ENCODE measurements at regions not wholly inside any gene's neighbourhood (a gene's known extent, or its start where the extent isn't known, plus 50 kb on each side); places are given as distances from the start of the nearest gene placed in this dataset.
"Not testable (repeated sequence)": the region's sequence is repeated elsewhere in the genome, so short reads cannot be mapped to it uniquely, and the experiment has no call there.

DNA sequence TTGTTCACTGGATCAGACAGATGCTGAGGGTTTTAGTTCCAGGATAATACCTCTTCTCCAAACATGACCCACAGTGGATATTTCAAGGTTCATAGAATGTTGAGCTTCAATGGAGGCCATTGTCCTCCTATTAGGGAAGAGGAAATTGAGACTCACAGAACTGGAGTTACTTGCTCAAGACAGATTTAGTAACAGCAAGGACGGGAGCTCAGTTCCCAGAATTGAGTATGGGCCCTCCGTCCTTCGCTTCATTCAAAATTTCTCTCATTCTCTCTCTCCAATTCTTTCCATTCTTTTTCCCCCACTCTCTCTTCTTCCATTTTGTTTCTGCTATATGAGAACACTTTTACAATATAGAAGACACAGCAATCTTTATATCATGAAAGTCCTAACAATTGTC is 94.0 kb downstream of the DNAJB9 start:
- TF ChIP-seq EZH2 (IDR thresholded peaks at IDR 0.05): no peak
- TF ChIP-seq EZH2phosphoT487 (IDR thresholded peaks at IDR 0.05): no peak
- TF ChIP-seq, protein P1, sequence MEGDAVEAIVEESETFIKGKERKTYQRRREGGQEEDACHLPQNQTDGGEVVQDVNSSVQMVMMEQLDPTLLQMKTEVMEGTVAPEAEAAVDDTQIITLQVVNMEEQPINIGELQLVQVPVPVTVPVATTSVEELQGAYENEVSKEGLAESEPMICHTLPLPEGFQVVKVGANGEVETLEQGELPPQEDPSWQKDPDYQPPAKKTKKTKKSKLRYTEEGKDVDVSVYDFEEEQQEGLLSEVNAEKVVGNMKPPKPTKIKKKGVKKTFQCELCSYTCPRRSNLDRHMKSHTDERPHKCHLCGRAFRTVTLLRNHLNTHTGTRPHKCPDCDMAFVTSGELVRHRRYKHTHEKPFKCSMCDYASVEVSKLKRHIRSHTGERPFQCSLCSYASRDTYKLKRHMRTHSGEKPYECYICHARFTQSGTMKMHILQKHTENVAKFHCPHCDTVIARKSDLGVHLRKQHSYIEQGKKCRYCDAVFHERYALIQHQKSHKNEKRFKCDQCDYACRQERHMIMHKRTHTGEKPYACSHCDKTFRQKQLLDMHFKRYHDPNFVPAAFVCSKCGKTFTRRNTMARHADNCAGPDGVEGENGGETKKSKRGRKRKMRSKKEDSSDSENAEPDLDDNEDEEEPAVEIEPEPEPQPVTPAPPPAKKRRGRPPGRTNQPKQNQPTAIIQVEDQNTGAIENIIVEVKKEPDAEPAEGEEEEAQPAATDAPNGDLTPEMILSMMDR (IDR thresholded peaks at IDR 0.05): no peak

DNA sequence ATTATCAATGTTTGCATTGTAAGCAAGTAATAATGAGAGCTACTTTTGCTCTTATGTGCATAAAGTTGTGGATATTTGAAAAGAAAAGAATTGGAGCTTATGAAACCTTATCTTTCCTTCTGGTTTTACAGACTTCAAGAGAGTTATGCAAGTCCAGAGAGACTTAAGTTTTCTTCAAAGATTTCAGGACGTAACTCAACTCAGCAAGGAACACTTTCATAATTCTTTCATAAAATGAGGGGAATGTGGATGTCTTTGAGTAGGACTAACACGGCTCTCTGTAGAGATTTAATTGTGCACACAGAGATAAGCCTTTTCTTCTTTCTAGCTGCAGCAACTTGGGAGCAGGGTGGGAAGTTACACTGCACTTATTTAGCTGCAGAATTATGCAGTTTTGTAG is 97.5 kb downstream of the DNAJB9 start:
- H3K27me3 Mint-ChIP-seq (ENCODE audit: insufficient read depth, low read depth): peaks cover 10% of the 10 kb centered on the region
- no peaks in the 10 kb centered on the region for H3K9me3 ChIP-seq (ENCODE audit: low read depth)
- no peaks in the 10 kb centered on the region for H3K27me3 ChIP-seq
- peaks cover 10% of the 10 kb centered on the region for H3K4me1 Mint-ChIP-seq
- H3K27ac ChIP-seq: no peak overlapping the region
- H3K4me3 Mint-ChIP-seq: no peak overlapping the region
- no peaks in the 10 kb centered on the region for H3K36me3 ChIP-seq
- TF ChIP-seq EZH2phosphoT487 (IDR thresholded peaks at IDR 0.05): no peak
- no peaks in the 10 kb centered on the region for H4K20me1 ChIP-seq (ENCODE audit: low read depth)
- H3K4me1 ChIP-seq: no peaks in the 10 kb centered on the region
- no peak overlapping the region for H3K27ac Mint-ChIP-seq
- H3K9me3 Mint-ChIP-seq: peaks cover 16% of the 10 kb centered on the region
- H3F3A ChIP-seq (ENCODE audit: low read depth): no peaks in the 10 kb centered on the region
- H3K4me2 ChIP-seq: no peak overlapping the region
- no peak overlapping the region for H2AFZ ChIP-seq (replicated peaks)
- peaks cover 2% of the 10 kb centered on the region for H3K36me3 Mint-ChIP-seq
- no peak overlapping the region for H3K4me3 ChIP-seq
- no peak for DNase-seq (ENCODE audit: low spot score)
- no peaks in the 10 kb centered on the region for H3K79me2 ChIP-seq (ENCODE audit: low read depth)
- no peak overlapping the region for H3K9ac ChIP-seq

More for the DNA sequence above, 94.0 kb downstream of the DNAJB9 start:
- Histone ChIP-seq H3K4me2 (no peak overlapping the region), H4K20me1 (ENCODE audit: low read depth) (no peaks in the 10 kb centered on the region), H3K79me2 (ENCODE audit: low read depth) (no peaks in the 10 kb centered on the region), H2AFZ (replicated peaks) (no peak overlapping the region), H3K9ac (no peak overlapping the region), H3K36me3 (no peaks in the 10 kb centered on the region), H3K4me3 (no peak overlapping the region), H3K27ac (no peak overlapping the region), H3F3A (ENCODE audit: low read depth) (no peaks in the 10 kb centered on the region), H3K27me3 (no peaks in the 10 kb centered on the region), H3K9me3 (ENCODE audit: low read depth) (no peaks in the 10 kb centered on the region), H3K4me1 (no peaks in the 10 kb centered on the region)
- H3K36me3 Mint-ChIP-seq: no peaks in the 10 kb centered on the region
- H3K9me3 Mint-ChIP-seq: no peaks in the 10 kb centered on the region
- no peaks in the 10 kb centered on the region for H3K27me3 Mint-ChIP-seq (ENCODE audit: insufficient read depth, low read depth)
- DNase-seq (ENCODE audit: low spot score): no peak
- peaks cover 10% of the 10 kb centered on the region for H3K4me1 Mint-ChIP-seq
- H3K27ac Mint-ChIP-seq: no peak overlapping the region
- no peak overlapping the region for H3K4me3 Mint-ChIP-seq

DNA sequence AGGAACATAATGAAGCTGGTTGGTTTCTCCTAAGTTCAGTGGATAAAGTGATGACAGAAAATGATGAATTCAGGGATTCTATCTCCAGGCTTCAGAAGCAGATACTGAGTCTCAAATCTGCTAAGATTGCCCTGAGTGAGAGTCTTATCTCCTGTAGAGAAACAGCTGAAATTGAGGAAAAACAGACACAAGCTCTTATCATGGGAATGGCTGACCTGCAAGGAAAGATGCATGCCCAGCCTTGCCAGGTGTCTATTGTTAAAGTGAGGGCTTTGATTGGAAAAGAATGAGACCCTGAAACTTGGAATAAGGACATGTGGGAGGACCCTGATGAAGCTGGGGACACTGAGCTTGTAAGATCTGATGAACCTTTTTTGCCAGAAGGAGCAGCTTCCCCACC is 100.3 kb downstream of the DNAJB9 start:
- Histone ChIP-seq H3K9me3 (ENCODE audit: low read depth) (no peaks in the 10 kb centered on the region), H3K4me3 (no peak overlapping the region), H3F3A (ENCODE audit: low read depth) (no peaks in the 10 kb centered on the region), H3K27ac (no peak overlapping the region), H3K4me2 (no peak overlapping the region), H2AFZ (replicated peaks) (no peak overlapping the region), H3K36me3 (no peaks in the 10 kb centered on the region), H3K27me3 (no peaks in the 10 kb centered on the region), H3K79me2 (ENCODE audit: low read depth) (no peaks in the 10 kb centered on the region), H3K4me1 (no peaks in the 10 kb centered on the region), H3K9ac (no peak overlapping the region), H4K20me1 (ENCODE audit: low read depth) (no peaks in the 10 kb centered on the region)
- H3K4me1 Mint-ChIP-seq: no peaks in the 10 kb centered on the region
- H3K36me3 Mint-ChIP-seq: peaks cover 2% of the 10 kb centered on the region
- H3K4me3 Mint-ChIP-seq: no peak overlapping the region
- no peak overlapping the region for H3K27ac Mint-ChIP-seq
- DNase-seq (ENCODE audit: low spot score): no peak
- H3K27me3 Mint-ChIP-seq (ENCODE audit: insufficient read depth, low read depth): peaks cover 10% of the 10 kb centered on the region
- TF ChIP-seq, protein P1 (IDR thresholded peaks at IDR 0.05): no peak
- TF ChIP-seq EZH2 (IDR thresholded peaks at IDR 0.05) (no peak), EZH2phosphoT487 (IDR thresholded peaks at IDR 0.05) (no peak)
- H3K9me3 Mint-ChIP-seq: peaks cover 18% of the 10 kb centered on the region

GRCh38 chr7:108673699-108674098 is 104.0 kb downstream of the DNAJB9 start:
- not testable (repeated sequence) for H3K9ac ChIP-seq; H3K36me3 Mint-ChIP-seq; H3K4me3 ChIP-seq; H3F3A ChIP-seq (ENCODE audit: low read depth); H3K27ac ChIP-seq; H3K4me1 ChIP-seq; DNase-seq (ENCODE audit: low spot score); H3K4me3 Mint-ChIP-seq; H3K9me3 ChIP-seq (ENCODE audit: low read depth); H4K20me1 ChIP-seq (ENCODE audit: low read depth); H3K27ac Mint-ChIP-seq; H2AFZ ChIP-seq (replicated peaks); H3K27me3 ChIP-seq; H3K79me2 ChIP-seq (ENCODE audit: low read depth); H3K4me1 Mint-ChIP-seq; H3K36me3 ChIP-seq; H3K4me2 ChIP-seq
- Mint-ChIP-seq H3K9me3 (peaks cover 23% of the 10 kb centered on the region), H3K27me3 (ENCODE audit: insufficient read depth, low read depth) (peaks cover 13% of the 10 kb centered on the region)

All from neural progenitor cell (in vitro differentiated cells).